GM12873 (cell line): ENCODE measurements at regions not wholly inside any gene's neighbourhood (a gene's known extent, or its start where the extent isn't known, plus 50 kb on each side); places are given as distances from the start of the nearest gene placed in this dataset.

ENCODE experiments used
- CTCF ChIP-seq: IDR thresholded peaks from 2 replicates; pipeline ENCODE4 v1.5.1; 2012; ENCODE audit warnings: low read depth, mild to moderate bottlenecking, moderate library complexity, low read length, control low read depth; ENCODE audit not compliant: insufficient read depth; ENCODE audit errors: missing control alignments

- no peak for TF ChIP-seq CTCF
Measured at GRCh38 chr18:993560-993959, 88.9 kb downstream of the ADCYAP1 start.

- TF ChIP-seq CTCF, result no peak
Measured at GRCh38 chr18:995629-996028, 91.0 kb downstream of the ADCYAP1 start.

GRCh38 chr18:997499-997898, 92.8 kb downstream of the ADCYAP1 start:
- no peak for TF ChIP-seq CTCF

GRCh38 chr18:998936-999335, 94.3 kb downstream of the ADCYAP1 start:
- no peak for TF ChIP-seq CTCF

GRCh38 chr18:1002653-1003178, 98.0 kb downstream of the ADCYAP1 start:
- TF ChIP-seq CTCF, result no peak

GRCh38 chr18:1003499-1003898, 98.8 kb downstream of the ADCYAP1 start:
- TF ChIP-seq CTCF, result no peak

- no peak for TF ChIP-seq CTCF
Measured at GRCh38 chr18:1006304-1006703, 101.6 kb downstream of the ADCYAP1 start.
